ENCODE measurements at regions not wholly inside any gene's neighbourhood (a gene's known extent, or its start where the extent isn't known, plus 50 kb on each side); places are given as distances from the start of the nearest gene placed in this dataset.

GRCh38 chr18:67282796-67283195 lies 233.7 kb downstream of the DSEL start:
- DNase-seq, result no peak

- no peak for DNase-seq
Measured at GRCh38 chr18:67281746-67282145, 234.8 kb downstream of the DSEL start.

GRCh38 chr18:67280486-67281242 lies 235.9 kb downstream of the DSEL start:
- no peak for DNase-seq

- no peak for DNase-seq
Measured at GRCh38 chr18:67279988-67280387, 236.5 kb downstream of the DSEL start.

- no peak for DNase-seq
Measured at GRCh38 chr18:67278984-67279383, 237.5 kb downstream of the DSEL start.

GRCh38 chr18:67276638-67277037 lies 239.9 kb downstream of the DSEL start:
- DNase-seq, result no peak

- DNase-seq, result no peak
Measured at GRCh38 chr18:67273288-67273687, 243.2 kb downstream of the DSEL start.

- no peak for DNase-seq
Measured at GRCh38 chr18:67269206-67269605, 247.3 kb downstream of the DSEL start.

- no peak for DNase-seq
Measured at GRCh38 chr18:67268530-67268929, 248.0 kb downstream of the DSEL start.

GRCh38 chr18:67266246-67267237 lies 250.0 kb downstream of the DSEL start:
- no peak for DNase-seq

- no peak for DNase-seq
Measured at GRCh38 chr18:67265464-67266245, 250.9 kb downstream of the DSEL start.

GRCh38 chr18:67261931-67262552 lies 254.5 kb downstream of the DSEL start:
- DNase-seq, result no peak

- no peak for DNase-seq
Measured at GRCh38 chr18:67260841-67261240, 255.7 kb downstream of the DSEL start.

- DNase-seq, result no peak
Measured at GRCh38 chr18:67250776-67251424, 265.6 kb downstream of the DSEL start.

- DNase-seq, result no peak
Measured at GRCh38 chr18:67243799-67244587, 272.5 kb downstream of the DSEL start.

- DNase-seq, result no peak
Measured at GRCh38 chr18:67242001-67242400, 274.5 kb downstream of the DSEL start.

GRCh38 chr18:67241299-67241698 lies 275.2 kb downstream of the DSEL start:
- no peak for DNase-seq

- DNase-seq, result no peak
Measured at GRCh38 chr18:67239826-67240225, 276.7 kb downstream of the DSEL start.

- no peak for DNase-seq
Measured at GRCh38 chr18:67232991-67233390, 283.5 kb downstream of the DSEL start.

- DNase-seq, result no peak
Measured at GRCh38 chr18:67232406-67232805, 284.1 kb downstream of the DSEL start.

GRCh38 chr18:67222887-67223286 lies 293.6 kb downstream of the DSEL start:
- no peak for DNase-seq
